Heart left ventricle (tissue), 16 donors: ENCODE measurements at regions not wholly inside any gene's neighbourhood (a gene's known extent, or its start where the extent isn't known, plus 50 kb on each side); places are given as distances from the start of the nearest gene placed in this dataset.

Experiments
- ATAC-seq, 4 donors: fragments of 200-7000 bp; cut with Tn5 transposase; one replicate each; pipeline ENCODE4 v1.9.1; 2020 to 2022; ENCODE audit warnings: moderate library complexity in 4 of 4, mild to moderate bottlenecking in 3 of 4, moderate number of reproducible peaks in 1 of 4
- DNase-seq, 5 donors: peaks; one replicate each; pipeline ENCODE4 v3.0.0-alpha.2; 2020
- H3K27ac ChIP-seq, 12 donors: fragments of 200-600 bp; sonication (generic) in 4 of 12; one replicate each; pipeline versions ENCODE4 v1.5.0 to v1.8.0; 2016 to 2022; ENCODE audit warnings: mild to moderate bottlenecking in 2 of 12
- H3K27me3 ChIP-seq, 9 donors: fragments of 200-600 bp; sonication (generic) in 2 of 9; one replicate each; pipeline versions ENCODE4 v1.5.1 to v1.8.0; 2016 to 2022; ENCODE audit warnings: mild to moderate bottlenecking in 3 of 9
- H3K36me3 ChIP-seq, 9 donors: fragments of 200-600 bp; sonication (generic) in 2 of 9; one replicate each; pipeline versions ENCODE4 v1.5.0 to v1.8.0; 2018 to 2022; ENCODE audit warnings: mild to moderate bottlenecking in 2 of 9
- H3K4me1 ChIP-seq, 12 donors: fragments of 200-600 bp; sonication (generic) in 4 of 12; one replicate each; pipeline versions ENCODE4 v1.5.0 to v1.8.0; 2016 to 2022; ENCODE audit warnings: mild to moderate bottlenecking in 3 of 12
- H3K4me3 ChIP-seq, 12 donors: fragments of 200-600 bp; sonication (generic) in 4 of 12; one replicate each; pipeline versions ENCODE4 v1.5.0 to v1.8.0; 2017 to 2022; ENCODE audit warnings: mild to moderate bottlenecking in 9 of 12, moderate library complexity in 4 of 12
- H3K9me3 ChIP-seq, 12 donors: fragments of 200-600 bp; sonication (generic) in 4 of 12; one replicate each; pipeline versions ENCODE4 v1.5.0 to v1.8.0; 2016 to 2022; ENCODE audit warnings: mild to moderate bottlenecking in 1 of 12
- CTCF ChIP-seq, 12 donors: fragments of 200-600 bp; sonication (generic) in 4 of 12; IDR thresholded peaks; one replicate each; pipeline versions ENCODE4 v1.5.0 to v1.8.0; 2018 to 2022; ENCODE audit warnings: antibody characterized with exemption in 12 of 12, mild to moderate bottlenecking in 5 of 12
- POLR2A ChIP-seq, 2 donors: fragments of 450-650 bp; IDR thresholded peaks; one replicate each; pipeline ENCODE4 v1.6.1; 2017; ENCODE audit warnings: antibody characterized with exemption in 2 of 2, mild to moderate bottlenecking in 2 of 2, moderate library complexity in 2 of 2
- WGBS, 4 donors: extraction: QIAGEN DNeasy Blood & Tissue Kit in 2 of 4; methylation state at CpG; one replicate each; pipeline versions ENCODE4 v1.1.5 to v1.1.7; 2013 to 2018; 5-methylcytosine and 5-hydroxymethylcytosine counted together
- intact Hi-C, 10 donors: fragments of 100-400 bp; cut with DNase I; formaldehyde crosslinking; loops; one replicate each; pipeline versions ENCODE4 v1.11.1 to v1.14.2; 2022
- donor health status: ischemic (EF 13 %, LVEDD 7.1; RV severe dilation, severe dysfunction).
- donor health status: healthy with polysubstance abuse.
- donor health status: DM: no; HTN: yes; CAD: no.
- donor health status: DM: no; HTN: no; CAD: no.
- donor health status: ischemic (EF 25% LVEDD 6.9; RV normal size, moderate dysfunction).
- donor health status: ischemic (EF 25% LVEDD 5.7; RV mildly dilated, moderate dysfunction).
- donor health status: healthy.
- donor health status: DM: yes; HTN: yes; CAD: no.
- donor health status: ischemic (EF 35%, LVEDD 5.7; RV mildly dilated, moderate dysfunction).
- donor health status: nonischemic (EF 11% LVEDD 7.7; RV severe dilation, severe dysfunction).
- donor health status: DM: yes; HTN: yes; CAD: no.
- donor health status: PGD.
- donor health status: ischemic (EF 29% LVEDD 5.4; RV normal size, mild dysfunction).
- donor health status: nonischemic (EF 23%, LVEDD 6.1; RV moderate dilation, normal function).

DNA sequence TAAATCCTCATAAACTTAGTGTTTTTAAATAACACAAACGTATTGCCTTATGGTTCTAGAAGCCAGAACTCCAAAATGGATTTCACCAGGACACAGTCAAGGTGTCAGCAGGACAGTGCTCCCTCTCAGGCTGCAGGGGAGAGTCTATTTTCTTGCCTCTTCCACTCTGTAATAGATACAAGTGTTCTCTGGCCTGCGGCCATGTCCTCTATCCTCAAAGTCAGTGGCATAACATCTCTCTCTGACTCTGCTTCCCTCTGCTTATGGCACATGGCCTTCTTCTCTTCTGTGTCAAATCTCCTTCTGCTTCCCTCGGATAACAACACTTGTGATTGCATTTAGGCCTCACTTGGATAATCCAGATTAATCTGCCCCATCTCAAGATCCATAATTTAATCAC is 129.4 kb upstream of the OR13F1 start:
- ATAC-seq (peak in 3 of 4 donors; percentile 82 to 87 (median 85)), DNase-seq (peak in 4 of 5 donors; percentile 16 to 77 (median 30))
- Histone ChIP-seq H3K27me3 (no peaks in the 10 kb centered on the region), H3K27ac (no peak overlapping the region), H3K4me1 (no peaks in the 10 kb centered on the region), H3K4me3 (no peak overlapping the region), H3K9me3 (no peaks in the 10 kb centered on the region), H3K36me3 (no peaks in the 10 kb centered on the region)
- 45 to 59% (median 52%) methylated on average over 3 of the region's 3 CpGs for WGBS, 4 donors
- TF ChIP-seq CTCF (IDR thresholded peaks at IDR 0.05), result no peak
- intact Hi-C loops, result no loop called here

DNA sequence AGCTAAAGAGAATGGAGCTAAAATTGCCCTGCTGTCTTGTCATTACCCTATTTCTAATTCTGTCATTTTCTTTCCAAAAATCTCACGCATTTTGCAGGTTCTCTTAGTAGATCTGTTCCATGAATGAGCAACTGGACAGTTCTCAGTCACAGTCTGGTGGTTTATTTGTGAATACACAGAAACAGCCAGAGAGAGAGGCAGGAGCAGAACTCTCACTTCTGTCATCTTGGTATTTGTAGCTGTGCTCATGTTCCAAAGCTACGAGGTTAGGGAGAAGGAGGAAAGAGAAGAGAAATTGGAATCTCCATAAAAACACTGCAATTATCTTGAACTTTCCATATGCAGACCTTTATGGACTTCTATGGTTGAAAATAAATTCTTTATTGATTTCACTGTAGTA is 118.0 kb upstream of the OR13F1 start:
- intact Hi-C loops, result loop anchor here in 6 of 10 donors (2.0 to 10.0 kb wide), 6 partner anchors 201 to 361 kb away; no protein-coding TSS in a partner anchor
- peaks cover 0 to 6% (median 0%) of the 10 kb centered on the region in 9 donors for H3K27me3 ChIP-seq
- no peaks in the 10 kb centered on the region for H3K36me3 ChIP-seq
- ATAC-seq, result no peak
- peaks cover 0 to 2% (median 0%) of the 10 kb centered on the region in 12 donors for H3K4me1 ChIP-seq
- no peak for TF ChIP-seq CTCF (IDR thresholded peaks at IDR 0.05)
- TF ChIP-seq POLR2A (IDR thresholded peaks at IDR 0.05), result no peak
- DNase-seq, result no peak
- H3K4me3 ChIP-seq, result no peak overlapping the region
- no peaks in the 10 kb centered on the region for H3K9me3 ChIP-seq
- H3K27ac ChIP-seq, result no peak overlapping the region
- 59 to 61% (median 60%) methylated on average over 2 of the region's 2 CpGs for WGBS, 4 donors

DNA sequence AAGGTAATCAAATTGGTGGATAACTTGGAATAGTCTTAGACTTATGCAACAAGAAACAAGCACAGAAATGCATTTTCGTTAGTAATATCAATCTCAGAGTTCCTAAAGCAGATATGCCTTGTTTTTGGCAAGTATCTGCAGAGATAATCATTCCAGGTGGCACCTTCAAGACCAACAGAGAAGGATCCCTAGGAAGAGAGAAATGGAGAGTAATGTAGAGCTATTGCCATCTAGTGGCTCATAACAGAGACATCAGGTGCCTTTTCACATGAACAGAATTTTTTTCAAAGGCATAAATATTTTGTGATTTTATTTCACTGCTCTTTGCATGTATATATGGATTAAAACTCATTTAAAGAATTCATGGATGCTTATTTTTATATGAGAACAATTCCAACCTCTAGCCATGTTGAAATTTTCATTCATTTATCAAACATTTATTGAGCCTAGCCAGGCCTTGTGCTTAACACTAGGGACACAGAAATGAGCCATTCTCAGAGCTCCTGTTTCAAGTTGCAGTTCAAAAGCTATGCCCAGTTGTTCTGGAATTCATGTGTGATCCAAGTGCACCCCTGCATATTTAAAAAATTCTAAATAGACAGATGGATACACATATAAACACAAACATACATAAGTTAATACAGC is 117.5 kb upstream of the OR13F1 start:
- Histone ChIP-seq H3K4me1 (peaks cover 0 to 2% (median 0%) of the 10 kb centered on the region in 12 donors), H3K9me3 (no peaks in the 10 kb centered on the region), H3K36me3 (no peaks in the 10 kb centered on the region), H3K27me3 (peaks cover 0 to 6% (median 0%) of the 10 kb centered on the region in 9 donors), H3K27ac (no peak overlapping the region), H3K4me3 (no peak overlapping the region)
- intact Hi-C loops, result loop anchor here in 6 of 10 donors (2.0 to 10.0 kb wide), 6 partner anchors 202 to 362 kb away; no protein-coding TSS in a partner anchor
- TF ChIP-seq CTCF (IDR thresholded peaks at IDR 0.05), result peak; percentile 43 to 75 (median 63)
- no peak for TF ChIP-seq POLR2A (IDR thresholded peaks at IDR 0.05)
- ATAC-seq, result no peak
- DNase-seq, result no peak
- WGBS, 4 donors, result 0 to 2% (median 1%) methylated on average over 1 of the region's 1 CpG

DNA sequence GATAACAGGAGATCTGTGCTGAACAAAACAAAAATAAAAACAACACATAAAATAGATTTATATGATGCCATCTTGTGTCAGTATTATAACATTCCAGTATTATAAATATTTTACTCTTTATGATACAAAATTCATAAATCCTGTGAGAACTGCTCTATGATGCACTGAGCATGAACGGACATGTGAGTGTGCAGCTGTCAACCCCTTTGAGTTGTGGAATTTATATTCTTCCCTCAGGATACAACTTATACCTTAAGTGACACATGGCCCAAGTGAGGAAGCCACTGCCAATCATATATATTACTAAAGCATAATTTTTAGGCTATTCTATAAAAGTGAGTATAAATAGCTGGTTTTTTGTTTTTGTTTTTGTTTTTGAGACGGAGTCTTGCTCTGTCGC is 116.0 kb upstream of the OR13F1 start:
- no peak for ATAC-seq
- Histone ChIP-seq H3K9me3 (no peaks in the 10 kb centered on the region), H3K27me3 (peaks cover 0 to 6% (median 0%) of the 10 kb centered on the region in 9 donors), H3K4me3 (no peak overlapping the region), H3K4me1 (no peaks in the 10 kb centered on the region), H3K36me3 (no peaks in the 10 kb centered on the region), H3K27ac (no peak overlapping the region)
- TF ChIP-seq CTCF (IDR thresholded peaks at IDR 0.05) (no peak), POLR2A (IDR thresholded peaks at IDR 0.05) (no peak)
- DNase-seq, result no peak
- 76 to 85% (median 82%) methylated on average over 3 of the region's 3 CpGs for WGBS, 4 donors
- intact Hi-C loops, result loop anchor here in 6 of 10 donors (5.0 to 10.0 kb wide), 5 partner anchors 203 to 363 kb away; no protein-coding TSS in a partner anchor
